ENCODE measurements at regions not wholly inside any gene's neighbourhood (a gene's known extent, or its start where the extent isn't known, plus 50 kb on each side); places are given as distances from the start of the nearest gene placed in this dataset.

DNA sequence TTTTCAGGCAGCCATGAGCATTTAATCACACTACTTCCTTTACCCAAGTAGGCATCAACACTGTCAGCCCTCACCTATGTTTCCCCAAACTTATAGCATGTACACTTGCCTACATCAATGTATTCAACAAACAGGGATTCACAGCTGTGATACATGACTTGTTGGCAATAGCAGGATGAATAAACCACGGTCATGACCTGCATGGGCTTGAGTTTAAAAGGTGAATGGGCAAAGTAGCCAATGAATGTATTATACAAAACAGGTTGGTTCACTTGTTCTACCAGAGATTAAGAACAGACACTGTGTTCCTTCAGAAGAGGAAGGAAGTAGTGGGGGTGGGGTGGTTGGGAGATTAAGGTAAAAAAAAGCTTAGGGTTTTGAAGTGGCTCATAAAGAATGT is 861.9 kb upstream of the SEMA6D start:
- no peak for DNase-seq (ENCODE audit: low spot score)

DNA sequence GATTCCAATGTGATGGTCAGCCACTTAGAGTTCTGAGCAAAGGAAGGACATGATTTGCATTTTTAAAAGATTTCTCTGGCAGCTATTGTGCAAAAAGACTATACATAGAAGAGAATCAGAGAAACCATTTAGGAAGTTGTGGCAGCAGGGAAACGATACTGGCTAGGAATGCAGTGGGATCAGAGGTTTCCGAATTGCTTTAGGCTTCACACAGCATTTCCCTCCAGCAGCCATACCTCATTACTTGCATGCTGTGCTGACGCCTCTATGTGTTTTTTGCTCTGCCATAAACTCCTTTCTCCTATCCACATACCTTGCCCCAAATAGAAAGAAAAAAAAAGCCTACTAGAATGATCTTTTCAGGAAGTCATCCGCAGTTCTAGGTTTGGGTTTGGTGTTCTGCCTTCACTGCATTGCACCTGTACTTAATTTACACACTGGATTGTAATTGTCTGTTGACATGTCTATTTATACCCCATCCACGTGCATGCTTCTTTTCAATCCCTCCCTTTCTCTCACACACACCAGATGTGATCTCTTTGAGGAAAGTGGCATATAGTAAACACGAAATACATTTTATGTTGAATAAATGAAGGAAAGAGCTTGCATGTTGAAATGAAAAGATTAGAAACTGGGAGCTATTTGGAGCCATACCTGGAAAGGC is 860.3 kb upstream of the SEMA6D start:
- DNase-seq (ENCODE audit: low spot score) = no peak

DNA sequence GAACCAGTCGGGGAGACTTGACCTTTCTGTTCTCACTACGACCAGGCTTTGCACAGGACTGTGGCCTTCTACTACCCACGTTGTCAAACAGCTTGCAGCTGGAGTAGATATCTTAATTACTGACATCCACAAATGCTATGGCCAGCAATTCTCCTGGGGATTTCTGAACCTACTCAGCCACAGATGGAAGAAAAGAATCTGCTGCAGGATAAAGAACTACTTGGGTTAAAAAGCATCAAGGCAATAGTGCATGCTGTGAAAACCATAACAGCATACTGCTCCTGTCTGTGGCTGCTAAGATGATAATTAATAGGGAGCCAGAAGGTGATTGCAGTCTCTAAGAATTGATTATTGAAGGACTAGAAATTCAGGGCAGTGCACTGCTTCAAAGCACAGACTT is 859.2 kb upstream of the SEMA6D start:
- no peak for DNase-seq (ENCODE audit: low spot score)

GRCh38 chr15:46861796-46862195 is 855.5 kb upstream of the SEMA6D start:
- DNase-seq (ENCODE audit: low spot score) = no peak

DNA sequence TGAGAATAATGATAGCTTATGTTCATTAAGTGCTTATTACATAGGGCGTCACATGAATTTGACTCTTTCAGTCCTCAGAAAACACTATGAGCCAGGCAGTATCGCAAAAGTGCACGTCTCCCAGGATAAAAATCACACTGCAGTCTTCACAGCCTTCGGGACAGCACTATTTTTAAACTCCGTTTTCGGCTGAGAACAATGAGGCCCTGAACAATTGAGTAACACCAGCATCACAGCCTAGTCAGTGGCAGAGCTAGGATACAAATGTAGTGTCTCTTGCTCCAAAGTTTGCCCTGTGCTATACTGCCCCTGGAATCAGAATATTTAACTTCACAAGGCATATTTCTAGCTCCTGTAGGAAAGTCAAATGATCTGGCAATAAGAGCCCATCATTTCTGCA is 852.1 kb upstream of the SEMA6D start:
- no peak for DNase-seq (ENCODE audit: low spot score)

DNA sequence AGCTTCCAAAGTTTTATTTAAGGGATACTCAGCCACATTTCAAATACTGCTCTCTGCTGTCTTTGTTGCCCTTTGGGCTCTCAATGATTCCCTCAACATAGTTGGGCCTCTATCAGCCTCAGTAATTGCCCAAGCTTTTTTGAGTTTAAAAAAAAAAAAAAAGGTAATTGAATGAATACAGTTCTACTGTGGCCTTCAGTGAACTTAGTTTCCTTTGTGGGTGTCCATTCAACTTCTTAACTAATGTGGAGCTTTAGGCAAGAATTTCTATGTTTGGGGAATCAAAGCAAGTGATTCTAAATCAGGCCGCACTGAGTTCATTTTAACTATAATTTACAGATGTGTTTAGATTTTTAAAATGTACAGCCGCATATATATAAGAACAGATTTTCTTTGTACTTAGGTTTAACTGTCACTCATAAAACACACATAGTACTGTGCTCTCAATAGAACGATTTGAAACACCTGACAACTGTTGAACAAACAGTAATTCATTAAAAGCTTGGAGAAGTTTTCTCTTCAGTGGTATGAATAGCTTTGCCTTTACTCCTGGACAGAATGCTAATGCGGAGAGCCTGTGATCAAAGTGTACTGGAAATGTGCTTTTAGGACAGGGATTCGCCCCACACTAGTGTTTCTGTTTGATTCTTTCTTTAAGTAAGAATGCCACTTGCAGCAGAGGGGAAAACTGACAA is 844.9 kb upstream of the SEMA6D start:
- no peak for DNase-seq (ENCODE audit: low spot score)

DNA sequence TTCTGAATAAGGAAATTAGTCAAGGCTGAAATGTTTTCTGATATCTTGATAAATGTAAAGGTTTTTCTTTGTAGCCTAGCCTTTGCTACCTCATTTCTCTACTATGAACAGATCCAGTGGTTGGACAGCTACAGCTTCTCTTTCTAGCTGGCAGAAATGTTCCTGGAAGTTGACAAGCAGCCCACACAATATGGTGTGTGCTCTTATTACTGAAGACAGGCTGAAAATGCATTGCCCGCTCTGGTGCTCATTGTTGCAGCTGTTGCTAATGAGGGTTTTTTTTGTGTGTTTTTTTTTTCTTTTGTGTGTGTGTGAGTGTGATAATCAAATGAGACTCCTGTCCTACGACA is 844.3 kb upstream of the SEMA6D start:
- no peak for DNase-seq (ENCODE audit: low spot score)

DNA sequence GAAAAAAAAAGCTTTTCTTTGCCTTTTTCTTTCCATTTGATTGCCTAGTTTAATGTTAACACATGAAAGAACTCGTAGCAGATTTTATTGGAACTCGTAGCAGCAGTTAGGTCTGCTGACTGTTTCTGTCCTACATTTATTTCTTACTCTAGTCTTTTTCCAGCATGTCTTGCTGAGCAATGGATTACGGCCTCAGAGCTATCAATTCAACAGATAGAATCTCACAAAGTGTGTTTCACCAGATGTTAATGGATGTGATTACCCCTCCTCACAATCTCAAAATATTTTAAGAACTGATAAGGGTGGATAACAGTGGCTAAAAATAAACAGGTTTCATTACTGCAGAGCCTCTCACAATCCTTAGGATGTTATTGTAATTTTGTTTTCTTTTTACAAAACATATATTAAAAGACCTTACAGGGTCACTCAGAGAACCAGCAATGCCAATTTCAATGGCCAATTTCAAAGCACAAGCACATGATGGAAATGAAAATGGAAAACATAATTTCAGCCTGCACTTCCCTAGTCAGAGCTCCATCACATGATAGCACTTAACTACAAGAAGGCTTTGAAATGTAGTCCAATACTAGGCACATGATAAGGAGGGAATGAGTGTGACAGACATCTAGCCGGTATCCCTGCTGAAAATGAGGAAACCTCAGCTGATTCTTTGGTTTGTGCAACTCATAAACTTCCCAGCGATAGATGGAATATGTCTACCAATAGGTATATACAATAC is 838.1 kb upstream of the SEMA6D start:
- DNase-seq (ENCODE audit: low spot score) = no peak

DNA sequence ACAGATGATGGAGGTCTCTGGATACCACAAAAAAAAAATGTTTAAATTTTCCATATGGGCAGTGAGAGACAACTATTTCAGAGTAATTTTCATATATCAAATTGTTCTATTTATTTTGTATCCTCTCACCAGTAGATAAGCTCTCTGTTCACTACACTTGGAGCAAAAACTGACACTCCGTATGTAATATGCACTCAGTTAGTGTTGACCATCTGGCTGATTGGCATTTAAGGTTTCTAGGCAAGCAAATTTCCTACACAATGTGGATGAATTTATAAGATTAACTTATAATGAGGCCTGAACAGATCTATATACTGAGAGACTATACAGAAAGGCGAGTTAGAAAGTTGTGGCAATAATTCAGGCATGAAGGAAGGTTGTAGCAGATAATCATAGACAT is 836.5 kb upstream of the SEMA6D start:
- DNase-seq (ENCODE audit: low spot score) = no peak

DNA sequence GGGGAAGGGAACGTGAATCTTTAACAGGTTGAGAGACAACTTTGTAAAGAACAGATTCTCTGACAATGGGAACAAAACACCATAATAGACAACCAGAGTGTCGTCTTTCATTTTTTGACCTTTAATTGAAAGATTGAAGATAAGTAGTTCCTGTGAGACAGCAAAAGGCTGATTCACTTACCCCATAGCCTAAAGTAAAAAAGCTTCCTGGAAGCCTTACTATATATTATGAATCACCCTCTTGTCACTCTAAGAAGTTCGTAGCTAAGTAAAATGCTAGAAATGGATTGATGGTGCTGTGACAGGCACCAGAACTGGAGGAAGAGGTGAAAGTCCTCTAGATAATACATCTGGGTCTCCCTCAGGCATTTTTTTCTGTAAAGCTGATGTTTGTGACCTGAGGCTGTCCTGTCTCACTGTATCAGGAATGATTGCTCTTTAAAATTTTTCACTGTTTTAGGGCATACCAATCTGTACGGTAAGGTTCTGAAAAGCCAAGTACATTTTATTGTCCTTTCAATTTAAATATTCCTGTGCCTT is 824.6 kb upstream of the SEMA6D start:
- DNase-seq (ENCODE audit: low spot score) = no peak

GRCh38 chr15:46894644-46895043 is 822.7 kb upstream of the SEMA6D start:
- no peak for DNase-seq (ENCODE audit: low spot score)

DNA sequence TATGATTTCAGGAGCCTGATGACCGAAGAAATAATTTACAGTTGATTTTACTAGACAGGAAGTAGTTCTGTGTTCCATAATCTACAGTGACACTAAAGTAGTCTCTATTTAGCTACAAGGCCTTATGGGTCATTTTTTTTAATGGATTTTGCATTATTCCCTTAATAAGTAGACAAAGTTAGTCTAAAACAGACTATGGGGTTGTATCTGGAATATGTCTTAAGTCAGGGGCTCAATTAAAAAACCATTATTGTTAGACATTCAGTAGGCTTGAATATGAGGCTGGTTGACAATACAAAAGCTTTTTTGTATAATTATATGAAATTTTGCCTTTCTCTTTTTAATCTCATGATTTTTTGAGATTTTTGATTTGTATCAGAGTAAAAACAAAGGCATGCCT is 820.0 kb upstream of the SEMA6D start:
- no peak for DNase-seq (ENCODE audit: low spot score)

GRCh38 chr15:46901001-46901400 is 816.3 kb upstream of the SEMA6D start:
- DNase-seq (ENCODE audit: low spot score) = no peak

- no peak for DNase-seq (ENCODE audit: low spot score)
These were observed 799.5 kb upstream of the SEMA6D start for GRCh38 chr15:46917721-46918252.

DNA sequence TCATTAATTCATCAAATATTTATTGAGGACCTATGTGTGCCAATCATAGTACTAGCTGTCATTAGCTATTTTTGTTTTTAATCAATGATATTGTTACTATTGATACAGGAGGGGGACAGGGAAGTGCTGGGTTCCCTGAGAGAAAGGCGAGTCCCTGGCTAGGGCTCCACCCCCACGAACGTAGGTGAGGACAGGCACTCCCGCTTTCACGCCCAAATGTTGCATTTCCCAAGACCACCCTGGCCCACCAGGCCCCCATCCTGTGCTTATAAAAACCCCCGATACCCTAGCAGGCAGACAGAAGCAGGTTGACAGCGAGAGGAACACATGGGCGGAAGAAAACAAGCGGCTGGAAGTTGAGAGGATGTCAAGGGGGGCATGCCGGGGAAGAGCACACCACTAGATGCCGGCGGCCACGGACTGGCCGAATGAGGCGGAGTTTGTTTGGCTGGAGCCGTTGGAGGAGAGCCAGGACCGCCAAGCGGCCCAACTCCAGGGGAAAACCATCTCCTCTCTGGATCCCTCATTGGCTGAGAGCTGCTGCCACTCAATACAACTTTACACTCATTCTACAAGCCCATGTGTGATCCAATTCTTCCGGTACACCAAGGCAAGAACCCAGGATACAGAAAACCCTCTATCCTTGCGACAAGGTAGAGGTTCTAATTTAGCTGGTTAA is 798.7 kb upstream of the SEMA6D start:
- no peak for DNase-seq (ENCODE audit: low spot score)

DNA sequence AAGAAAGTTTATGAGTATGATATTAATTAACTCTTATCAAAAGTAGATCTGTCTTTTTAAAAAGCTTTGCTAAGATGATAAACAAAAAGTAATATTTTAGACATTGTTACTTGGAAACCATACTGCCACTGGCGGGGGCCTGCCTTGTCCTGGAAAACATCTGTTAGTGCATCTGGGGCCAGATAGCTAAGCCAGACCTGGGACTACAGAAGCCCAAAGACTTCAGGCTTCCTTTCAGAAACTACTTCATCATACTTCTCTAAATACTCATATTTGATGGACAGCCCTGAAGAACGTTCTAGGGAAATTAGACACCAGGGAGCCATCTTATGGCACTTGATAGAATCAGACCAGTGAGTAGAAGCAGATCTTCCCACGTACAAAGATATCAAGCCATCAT is 795.4 kb upstream of the SEMA6D start:
- no peak for DNase-seq (ENCODE audit: low spot score)

DNA sequence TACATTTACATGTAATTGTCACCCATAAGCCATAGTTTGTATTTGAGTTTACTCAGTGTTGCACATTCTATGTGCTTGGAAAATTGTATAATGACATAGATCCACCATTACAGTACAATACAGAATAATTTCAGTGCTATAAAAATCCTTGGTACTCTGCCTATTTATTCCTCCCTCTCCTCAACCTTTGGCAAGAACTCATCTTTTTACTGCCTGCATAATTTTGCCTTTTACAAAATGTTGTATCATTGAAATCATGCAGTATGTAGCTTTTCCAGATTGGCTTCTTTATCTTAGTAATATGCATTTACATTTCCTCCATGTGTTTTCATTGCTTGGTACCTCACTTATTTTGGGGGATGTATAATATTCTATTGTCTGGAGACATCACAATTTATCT is 786.9 kb upstream of the SEMA6D start:
- no peak for DNase-seq (ENCODE audit: low spot score)

GRCh38 chr15:46933332-46933731 is 784.0 kb upstream of the SEMA6D start:
- no peak for DNase-seq (ENCODE audit: low spot score)

GRCh38 chr15:46934851-46935250 is 782.5 kb upstream of the SEMA6D start:
- no peak for DNase-seq (ENCODE audit: low spot score)

DNA sequence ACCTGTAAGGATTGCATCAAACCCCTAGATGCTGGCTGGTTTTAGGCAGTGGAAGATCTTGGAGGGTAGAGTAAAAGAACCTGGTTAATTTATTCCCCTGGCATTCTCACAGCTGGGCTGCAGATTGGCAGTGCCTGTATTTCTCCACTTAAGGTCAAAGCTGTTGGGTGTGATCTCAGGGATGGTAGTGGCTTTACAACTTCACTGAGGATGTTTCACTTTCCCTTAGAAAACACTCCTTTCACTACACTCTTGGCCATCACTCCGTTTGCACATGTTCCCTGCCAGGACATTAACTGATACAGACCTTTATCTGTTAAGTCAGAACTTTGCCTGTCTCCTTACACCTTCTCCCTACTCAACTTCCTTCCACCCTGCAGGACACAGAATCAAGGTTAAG is 779.1 kb upstream of the SEMA6D start:
- no peak for DNase-seq (ENCODE audit: low spot score)

- no peak for DNase-seq (ENCODE audit: low spot score)
These were observed 776.1 kb upstream of the SEMA6D start for GRCh38 chr15:46941241-46941640.

- no peak for DNase-seq (ENCODE audit: low spot score)
These were observed 770.4 kb upstream of the SEMA6D start for GRCh38 chr15:46946953-46947352.

Measured in kidney capillary endothelial cell (primary cell).